Activated effector memory CD4-positive, alpha-beta T cell treated with anti-CD3 and anti-CD28 coated beads, Interleukin-2, amount 50 U/mL, for 16 hours (primary cell): ENCODE measurements at regions not wholly inside any gene's neighbourhood (a gene's known extent, or its start where the extent isn't known, plus 50 kb on each side); places are given as distances from the start of the nearest gene placed in this dataset.
"Not testable (repeated sequence)": the region's sequence is repeated elsewhere in the genome, so short reads cannot be mapped to it uniquely, and the experiment has no call there.

ENCODE experiments used
- DNase-seq: peaks from one replicate; pipeline ENCODE4 v3.0.0-alpha.2; 2020

DNA sequence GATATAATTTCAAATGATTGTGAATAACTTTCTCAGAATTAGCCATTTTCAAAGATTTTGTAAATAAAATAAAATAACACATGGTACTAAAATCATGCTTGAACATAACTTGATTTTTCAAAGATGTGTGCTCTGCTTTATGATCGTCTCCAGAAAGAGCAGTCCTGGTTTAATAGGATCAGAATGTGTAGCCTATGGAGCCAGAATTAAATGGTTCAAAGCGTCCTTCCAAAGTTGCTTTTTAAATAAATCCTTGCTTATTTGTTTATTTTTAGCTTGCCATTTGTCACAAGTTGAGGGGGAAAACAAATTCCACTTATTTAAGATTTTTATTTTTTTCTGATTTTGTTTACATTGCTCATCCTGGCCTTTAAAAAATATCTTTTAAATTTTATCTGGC, 123.7 kb upstream of the SPRED1 start:
- DNase-seq: no peak

DNA sequence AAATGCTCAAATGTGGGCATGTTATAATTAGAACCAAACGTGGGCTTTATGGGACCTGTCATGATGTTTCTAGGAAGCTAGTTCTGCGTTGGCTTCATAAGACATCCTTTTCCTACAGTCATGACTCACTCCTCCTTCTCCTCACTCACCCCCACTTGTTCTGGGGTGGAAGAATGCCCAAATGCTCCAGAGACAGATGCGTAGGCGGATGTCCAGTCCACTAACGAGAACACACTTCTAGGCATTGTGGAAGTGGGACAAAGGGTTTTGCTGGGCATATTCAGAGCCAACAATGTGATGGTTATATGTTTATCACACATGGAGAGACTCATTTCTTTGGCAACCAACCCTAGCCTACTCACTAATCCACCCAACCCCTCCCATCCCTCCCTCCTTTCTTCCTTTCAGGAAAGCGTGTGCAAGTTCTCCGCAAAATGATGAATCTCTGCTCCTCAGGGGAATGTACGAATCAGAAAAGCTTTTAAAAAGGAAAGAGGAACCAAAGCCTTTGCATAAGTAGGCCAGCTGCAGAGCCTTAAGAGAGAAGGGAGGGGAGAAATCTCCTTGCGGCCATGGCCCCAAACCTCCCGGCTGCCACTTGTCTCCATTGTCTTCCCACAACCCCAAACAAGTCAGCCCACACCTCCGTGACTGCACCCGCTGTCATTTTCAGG, 123.0 kb upstream of the SPRED1 start:
- DNase-seq: no peak

DNA sequence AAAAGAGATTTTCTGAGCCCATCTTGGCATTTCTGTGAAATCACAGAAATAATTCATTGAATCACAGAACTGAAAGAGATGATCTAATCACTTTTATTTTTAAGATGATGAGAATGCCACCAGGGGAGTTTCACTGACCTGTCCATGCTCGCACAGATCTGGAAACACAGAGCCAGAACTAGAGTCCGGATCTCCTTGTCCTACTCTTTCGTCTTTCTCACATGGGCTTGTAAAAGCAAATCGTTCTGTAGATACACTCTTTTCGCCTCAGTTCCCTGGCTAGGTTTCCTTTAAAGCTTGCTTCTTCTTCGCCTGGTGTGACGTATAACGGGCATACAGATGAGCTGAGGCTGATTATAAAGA, 122.5 kb upstream of the SPRED1 start:
- no peak for DNase-seq

DNA sequence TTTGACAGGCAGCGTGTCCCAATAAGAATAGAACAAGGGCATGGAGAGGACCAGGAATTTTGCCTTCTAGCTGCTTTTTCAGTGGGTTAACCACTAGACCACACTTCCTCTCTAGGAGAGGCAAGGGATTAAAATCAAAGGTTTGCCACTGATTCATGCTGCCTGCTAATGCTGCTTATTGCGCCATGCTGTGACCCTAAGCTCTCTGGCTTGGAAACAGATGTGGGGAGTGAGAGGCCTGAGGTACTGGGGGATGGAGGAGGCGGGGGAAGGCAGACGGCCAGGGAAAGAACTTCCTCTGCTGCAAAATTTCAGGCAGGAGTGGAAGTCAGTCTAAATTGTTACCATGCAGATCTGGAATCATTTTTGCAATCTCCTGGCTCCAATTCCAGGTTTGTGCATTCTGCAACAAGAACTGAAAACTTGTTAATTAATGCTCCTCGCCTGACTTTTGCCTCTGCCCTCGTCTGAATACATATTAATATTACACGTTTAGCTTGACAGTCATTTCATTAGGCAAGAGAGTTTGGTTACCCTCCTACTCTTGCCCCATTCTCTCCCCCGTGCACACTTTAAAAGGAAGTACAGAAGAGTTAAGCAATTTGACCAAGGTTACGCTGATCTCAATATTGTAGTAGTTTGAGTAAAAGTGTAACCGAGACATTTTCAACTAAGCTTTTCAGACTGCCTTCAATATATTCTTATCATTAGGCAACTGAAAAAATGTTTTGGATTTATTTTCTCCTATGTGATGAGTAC, 121.7 kb upstream of the SPRED1 start:
- DNase-seq: no peak

DNA sequence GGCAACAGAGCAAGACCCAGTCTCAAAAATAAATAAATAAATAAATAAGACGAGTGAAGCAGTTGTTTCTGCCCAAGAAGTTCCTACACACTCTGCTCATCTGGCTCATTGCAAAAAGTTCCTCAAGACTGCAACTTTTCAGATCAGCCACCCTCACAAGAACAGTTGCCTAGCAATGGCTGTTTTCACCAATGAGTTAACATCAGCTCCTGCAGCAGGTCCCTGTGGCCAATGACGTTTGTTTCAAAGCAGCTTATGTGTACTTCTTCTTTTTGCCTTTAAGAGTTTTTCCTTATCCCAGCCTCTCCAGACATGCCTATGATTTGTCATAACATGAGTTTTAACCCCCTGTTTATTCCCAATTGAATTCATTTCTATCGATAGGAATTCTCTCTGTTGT, 118.4 kb upstream of the SPRED1 start:
- no peak for DNase-seq

DNA sequence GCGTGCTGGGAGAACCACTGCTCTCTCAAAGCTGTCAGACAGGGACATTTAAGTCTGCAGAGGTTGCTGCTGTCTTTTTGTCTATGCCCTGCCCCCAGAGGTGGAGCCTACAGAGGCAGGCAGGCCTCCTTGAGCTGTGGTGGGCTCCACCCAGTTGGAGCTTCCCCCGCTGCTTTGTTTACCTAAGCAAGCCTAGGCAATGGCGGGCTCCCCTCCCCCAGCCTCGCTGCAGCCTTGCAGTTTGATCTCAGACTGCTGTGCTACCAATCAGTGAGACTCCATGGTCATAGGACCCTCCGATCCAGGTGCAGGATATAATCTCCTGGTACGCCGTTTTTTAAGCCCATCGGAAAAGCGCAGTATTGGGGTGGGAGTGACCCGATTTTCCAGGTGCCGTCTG, 110.4 kb upstream of the SPRED1 start:
- DNase-seq: not testable (repeated sequence)

DNA sequence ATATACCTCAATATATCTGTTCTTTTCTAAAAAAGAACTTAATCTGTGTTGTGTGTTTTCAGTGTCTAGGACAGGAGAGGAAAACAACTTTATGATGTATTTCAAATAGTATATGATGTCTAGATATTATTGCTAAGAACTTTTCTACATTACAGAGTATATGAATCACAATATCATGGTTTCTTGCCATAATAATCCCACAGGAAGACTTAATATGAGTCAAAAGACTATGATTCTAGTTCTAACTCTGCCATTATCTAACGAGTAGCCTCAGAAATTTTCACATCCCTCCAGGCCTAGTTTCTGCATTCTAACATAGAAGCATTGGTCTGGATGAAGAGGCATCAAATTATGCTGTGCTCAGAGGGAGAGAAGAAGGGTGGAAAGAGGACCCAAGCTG, 107.7 kb upstream of the SPRED1 start:
- DNase-seq: no peak

DNA sequence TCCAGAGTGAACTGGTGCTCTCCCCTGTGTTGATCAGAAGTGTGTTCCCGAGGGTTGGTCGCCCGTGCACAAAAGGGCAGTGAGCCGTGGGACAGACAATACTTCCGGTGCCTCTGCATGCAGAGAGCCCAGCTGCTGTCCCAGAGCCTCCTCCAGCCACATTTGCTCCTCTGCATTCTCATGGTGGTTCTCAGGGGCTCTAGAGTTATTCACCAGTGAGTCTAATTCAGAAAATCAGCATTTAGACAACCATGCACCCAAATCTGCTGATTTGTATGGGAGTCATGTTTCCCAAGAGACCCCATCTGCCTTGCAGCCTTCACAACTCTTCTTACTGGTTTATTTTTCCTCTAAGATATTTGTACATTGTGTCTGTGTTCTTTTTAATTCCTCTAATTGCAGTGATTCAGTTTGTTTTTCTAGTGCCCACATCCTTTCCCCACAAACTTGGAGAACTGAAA, 107.0 kb upstream of the SPRED1 start:
- no peak for DNase-seq

DNA sequence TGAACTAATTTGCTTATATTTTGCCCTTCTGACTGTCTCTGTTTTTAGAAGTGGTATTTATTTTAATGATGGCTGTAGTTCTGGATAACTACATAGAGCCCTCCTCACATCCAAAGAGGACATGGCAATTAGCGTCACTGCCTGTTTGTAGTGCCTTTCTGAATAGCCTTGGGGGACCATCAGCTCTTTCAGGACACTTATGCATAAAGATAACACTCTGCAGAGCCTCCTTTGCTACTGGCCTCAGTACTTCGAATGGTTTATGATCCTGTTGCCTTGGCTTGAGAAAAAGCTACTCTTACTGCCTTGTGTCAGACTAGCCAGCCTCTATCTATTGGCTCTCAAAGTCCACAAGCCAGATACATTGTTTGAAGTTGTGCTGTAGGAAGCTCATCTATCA, 105.4 kb upstream of the SPRED1 start:
- no peak for DNase-seq

DNA sequence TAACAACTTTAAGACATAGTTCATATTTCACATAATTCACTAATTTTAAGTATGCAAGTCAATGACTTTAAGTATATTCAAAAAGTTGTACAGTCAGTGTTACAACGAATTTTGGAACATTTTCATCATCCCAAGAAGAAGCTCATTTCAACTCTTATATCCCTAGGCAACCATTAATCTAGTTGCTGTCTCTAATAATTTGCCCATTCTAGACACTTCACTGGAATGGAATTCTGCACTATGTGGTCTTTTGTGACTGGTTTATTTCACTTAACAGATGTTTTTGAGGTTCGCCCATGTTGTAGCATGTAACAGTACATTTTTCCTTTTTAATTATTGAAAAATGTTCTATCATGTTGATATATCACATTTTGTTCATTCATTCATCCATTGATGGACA, 104.2 kb upstream of the SPRED1 start:
- DNase-seq: no peak

DNA sequence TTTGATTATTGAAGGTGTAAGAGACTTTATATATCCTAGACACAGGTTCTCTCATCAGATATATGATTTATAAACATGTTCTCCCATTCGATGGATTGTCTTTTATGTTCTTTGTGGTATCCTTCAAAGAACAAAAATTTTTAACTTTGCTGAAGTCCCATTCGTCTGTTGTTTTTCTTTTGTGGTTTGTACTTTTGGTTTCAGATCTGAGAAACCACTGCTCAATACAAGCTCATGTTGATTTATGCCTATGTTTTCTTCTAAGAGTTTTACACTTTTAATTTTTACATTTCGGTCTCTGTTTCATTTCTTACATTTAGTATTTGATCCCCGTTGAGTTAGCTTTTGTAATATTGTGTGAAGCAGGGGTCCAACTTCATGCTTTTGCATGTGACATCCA, 103.3 kb upstream of the SPRED1 start:
- no peak for DNase-seq

DNA sequence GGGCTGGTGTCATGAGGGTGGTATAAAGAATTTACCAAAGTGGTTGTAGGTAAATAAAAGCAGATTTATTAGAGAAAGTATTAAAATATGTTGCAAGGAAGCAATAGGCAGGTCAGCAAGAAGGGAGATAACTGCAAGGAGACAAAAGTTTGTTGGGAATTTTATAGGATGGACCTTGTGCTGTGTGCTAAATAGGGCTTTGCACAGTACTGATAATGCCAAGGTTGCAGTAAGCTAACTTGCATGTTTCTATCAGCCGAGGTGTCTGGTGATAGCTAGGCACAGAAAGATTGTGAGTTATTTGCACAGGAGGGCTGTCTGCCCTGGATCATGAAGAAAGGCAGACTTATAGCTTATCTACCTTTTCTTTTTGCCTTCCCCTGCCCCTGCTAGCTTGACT, 102.5 kb upstream of the SPRED1 start:
- DNase-seq: no peak

DNA sequence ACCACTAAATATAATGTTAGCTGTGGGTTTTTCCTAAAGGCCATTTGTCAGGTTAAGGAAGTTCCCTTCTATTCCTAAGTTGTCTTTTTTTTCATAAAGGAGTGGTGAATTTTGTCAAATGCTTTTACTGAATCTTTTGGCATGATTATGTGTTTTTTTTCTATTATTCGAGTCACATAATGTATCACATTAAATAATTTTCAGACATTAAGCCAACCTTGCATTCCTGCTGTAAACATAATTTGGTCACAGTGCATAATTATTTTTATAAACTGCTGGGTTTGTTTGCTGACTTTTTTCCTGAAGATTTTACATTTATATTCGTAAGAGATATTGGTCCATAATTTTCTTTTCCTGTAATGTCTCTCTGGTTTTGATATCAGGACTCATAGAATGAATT, 101.8 kb upstream of the SPRED1 start:
- no peak for DNase-seq

DNA sequence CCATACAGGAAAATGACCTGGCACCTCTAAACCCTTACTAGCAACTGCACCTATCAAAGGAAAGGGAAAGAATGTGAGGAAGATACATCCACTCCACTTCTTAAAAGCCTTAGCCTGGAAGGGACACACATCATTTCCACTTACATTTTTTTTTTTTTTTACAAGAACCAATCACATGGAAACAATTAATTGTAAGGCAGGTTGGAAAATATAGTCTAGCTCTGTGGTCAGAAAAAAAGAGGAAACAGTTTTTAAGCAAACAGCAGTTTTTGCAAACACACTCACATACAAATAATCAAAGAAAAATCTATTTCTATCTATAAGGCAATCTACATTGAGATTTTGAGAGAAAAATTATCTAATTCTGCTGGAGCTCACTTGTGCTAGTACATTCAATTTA, 98.9 kb upstream of the SPRED1 start:
- no peak for DNase-seq

DNA sequence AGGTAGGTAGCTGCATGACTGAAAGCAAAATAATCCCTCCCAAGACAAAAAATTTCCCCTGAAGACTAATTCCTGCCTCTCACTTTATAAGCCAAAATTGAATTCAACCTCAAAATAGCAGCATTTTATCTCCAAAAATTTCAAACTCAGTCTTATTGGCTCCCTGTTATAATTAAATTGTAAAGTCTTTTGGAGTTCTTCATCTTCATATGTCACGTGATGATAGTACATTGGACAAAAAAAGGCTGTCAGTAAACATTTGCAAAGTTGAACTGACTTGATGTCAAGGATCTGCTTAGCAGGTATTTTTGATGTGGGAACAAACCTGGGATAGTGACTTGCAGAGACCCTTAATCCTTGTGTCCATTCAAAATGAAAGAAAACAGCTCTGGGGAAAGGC, 98.4 kb upstream of the SPRED1 start:
- DNase-seq: no peak

DNA sequence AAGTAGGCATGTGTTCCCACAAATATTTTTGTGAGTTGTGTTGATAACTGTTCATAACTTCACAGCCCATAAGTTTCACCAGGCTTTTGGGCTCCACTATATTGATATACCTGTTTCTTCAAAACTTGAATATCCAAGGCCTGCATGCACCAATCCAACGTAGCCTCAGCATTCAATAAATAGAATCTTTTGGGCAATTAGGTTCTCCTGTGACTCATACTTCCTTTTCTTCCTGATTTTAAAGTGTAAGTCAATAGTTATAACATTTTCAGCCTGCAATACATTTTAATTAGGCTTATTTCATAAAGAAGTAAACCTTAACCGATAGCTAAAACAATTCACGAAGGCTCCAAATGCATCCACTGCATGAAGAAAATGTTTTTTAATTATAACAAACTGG, 97.8 kb upstream of the SPRED1 start:
- DNase-seq: no peak

DNA sequence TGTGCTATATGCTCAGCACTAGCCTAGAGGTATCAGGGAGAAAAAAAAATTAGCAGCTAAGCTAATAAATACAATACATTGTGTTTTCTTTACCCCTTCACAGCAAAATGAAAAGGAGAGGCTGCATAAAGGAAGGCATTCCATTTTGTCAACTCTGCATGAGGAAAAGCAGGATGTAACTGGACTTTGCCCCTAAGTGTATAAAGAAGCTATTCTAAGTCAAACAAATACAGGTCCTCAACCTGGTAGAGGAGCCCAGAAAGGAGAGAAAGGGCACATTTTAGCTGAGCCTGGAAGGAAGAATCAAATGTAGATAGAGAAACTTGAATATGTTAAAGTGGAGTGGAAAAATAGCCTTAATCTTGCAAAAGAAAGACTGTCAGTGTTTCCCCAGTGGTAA, 89.0 kb upstream of the SPRED1 start:
- DNase-seq: no peak

DNA sequence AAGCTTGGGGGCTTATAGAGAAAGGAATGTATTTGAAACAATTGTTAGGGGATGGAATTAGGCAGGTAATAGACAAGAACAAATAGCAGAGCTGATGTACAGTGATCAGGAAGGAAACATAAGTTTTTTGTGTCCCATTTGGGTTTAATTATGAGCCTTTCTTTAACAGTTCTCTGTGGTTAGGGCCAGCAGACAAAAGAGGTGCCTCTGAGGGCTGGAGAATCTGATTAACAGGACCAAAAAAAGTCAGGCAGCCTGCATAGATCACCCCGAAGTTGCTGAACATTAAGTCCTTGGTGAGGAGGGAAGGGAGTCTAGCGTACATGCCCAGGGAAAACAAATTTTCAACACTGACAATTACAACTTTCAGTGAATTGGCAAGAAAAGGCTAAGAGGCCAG, 88.6 kb upstream of the SPRED1 start:
- DNase-seq: no peak

DNA sequence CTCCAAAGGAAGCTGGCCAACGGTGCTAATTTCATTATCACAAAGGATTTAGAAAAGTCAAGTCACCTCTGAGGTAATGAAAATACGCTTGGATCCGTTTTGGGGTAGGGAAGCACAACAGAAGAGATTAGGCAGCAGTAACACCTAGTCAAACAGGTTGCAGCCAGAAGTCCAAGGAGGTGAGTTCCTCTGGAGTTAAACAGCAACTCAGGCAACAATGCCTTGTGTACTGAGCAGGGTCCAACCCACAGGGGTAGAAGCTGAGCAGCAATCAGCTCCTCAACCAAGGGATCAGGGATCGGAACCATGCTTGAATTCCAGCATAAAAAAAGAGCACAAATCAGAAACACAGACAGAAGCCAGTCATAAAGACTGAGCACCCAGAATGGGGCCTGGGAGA, 88.1 kb upstream of the SPRED1 start:
- no peak for DNase-seq

DNA sequence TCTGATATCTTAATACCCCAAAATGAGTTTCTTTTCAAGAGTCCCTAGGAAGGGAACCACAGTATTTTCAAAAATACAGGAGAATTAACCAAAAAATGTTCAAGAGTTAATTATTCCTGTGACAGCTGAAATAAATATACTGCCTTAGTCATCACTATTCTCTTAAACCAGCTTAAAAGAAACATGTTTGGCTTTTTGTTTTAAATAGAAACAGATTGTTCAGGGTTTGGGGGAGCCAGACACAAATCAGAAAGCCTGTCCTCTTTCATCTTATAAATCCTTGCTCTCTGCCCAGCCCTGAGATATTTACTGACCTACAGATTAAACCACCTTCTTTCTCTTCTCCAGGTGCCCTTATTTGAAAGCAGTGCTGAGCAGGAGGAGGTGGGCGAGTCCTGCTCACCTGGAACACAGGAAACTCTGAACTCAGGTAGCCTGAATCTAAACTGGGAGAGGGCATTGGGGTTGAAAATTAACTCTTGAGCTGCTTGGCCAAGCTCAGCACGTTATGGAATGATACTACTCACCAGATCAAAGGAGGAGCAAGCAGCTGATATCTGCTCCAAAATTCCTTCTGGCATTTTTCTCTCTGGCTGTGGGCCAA, 84.1 kb upstream of the SPRED1 start:
- no peak for DNase-seq

DNA sequence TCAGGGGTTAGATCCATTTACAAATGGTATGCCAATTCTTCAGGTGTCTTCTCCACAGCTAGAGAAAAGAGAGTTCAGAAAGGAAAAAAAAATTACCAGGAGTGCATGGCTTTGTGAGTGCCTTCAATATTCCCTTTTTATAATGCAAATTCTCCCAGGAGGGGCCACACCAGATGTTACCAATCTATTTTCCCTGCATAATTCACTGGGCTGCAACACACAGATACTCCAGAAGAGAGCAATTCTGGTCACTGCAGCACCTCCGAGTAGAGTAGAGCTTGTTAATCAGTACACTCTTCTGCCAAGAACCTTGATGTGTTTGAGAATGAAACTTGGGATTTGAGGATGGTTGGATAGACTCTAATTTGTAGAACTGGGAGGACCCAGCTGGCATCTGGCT, 80.7 kb upstream of the SPRED1 start:
- DNase-seq: no peak

DNA sequence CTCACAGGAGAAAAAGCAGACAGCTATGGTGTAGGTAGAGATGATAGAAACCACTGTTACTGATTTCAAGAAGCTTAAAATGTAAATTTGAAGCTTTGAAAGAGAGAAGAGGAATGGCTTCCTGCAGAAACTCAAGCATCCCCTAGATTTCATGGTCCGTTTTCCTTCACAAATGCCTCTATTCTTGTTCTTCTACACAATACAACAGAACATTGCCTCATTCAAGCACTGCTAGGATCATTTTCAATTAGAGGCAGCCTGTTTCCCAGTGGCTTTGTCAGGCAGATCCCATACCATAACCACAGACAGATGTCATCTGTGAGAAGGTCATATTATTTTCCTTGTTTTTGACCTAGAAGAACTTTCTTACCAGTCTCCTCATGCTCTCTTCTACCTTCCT, 77.9 kb upstream of the SPRED1 start:
- no peak for DNase-seq

DNA sequence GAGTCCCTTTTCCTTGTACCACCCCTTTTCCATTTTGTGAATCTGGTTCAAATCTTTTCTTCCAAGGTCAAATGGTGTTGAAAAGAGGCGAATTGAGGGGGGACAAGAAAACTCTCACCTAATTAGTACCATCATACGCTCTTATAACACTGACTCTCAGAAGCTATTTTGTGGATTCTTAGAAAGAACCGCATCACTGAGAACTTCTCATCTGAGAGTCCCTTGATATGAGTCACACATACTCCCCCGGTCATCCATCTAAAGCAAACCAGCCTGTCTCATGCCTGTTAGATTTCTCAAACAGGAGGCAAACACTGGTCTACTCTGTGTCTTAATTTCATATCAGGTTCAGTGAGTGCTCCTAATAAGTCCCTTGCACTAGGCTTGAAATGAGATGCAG, 76.5 kb upstream of the SPRED1 start:
- no peak for DNase-seq

DNA sequence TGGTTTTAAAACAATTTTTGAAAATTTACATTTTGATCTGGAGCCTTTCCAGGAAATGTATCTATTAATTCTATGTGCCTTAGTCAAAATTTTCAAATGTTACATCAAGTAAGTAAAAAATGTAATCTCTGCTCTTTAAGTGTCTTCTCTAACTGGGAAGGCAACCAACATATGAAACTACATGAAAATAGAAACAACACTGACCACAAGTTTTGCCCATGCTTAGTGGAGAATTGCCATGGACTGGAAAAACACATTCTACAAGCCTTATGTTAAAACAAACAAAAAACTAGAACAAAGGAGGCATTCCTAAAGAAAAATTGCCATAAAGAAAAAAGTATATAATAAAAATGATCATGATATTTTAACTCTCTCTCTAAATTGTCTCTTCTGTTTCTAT, 75.9 kb upstream of the SPRED1 start:
- DNase-seq: no peak

DNA sequence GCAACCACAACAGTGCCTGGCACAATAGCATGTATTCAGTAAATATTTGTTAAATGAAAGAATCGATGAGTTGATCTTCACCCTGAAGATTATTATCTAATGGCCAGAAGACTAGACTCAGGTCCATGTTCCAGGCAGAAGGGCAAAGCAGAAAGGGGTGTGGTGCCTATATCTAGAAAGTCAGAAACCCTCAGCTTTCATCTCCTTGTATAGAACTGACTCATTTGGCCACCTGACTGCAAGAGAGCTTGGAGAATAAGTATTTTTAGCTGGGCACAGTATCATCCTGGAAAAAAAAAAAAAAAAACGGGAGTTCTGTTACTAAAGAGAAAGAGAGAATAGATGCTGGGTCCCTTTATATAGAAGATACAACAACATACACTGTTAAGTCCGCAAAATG, 69.7 kb upstream of the SPRED1 start:
- no peak for DNase-seq
